ENCODE measurements at regions not wholly inside any gene's neighbourhood (a gene's known extent, or its start where the extent isn't known, plus 50 kb on each side); places are given as distances from the start of the nearest gene placed in this dataset.
"Not testable (repeated sequence)": the region's sequence is repeated elsewhere in the genome, so short reads cannot be mapped to it uniquely, and the experiment has no call there.

GRCh38 chrX:97858592-97858991, 974.9 kb downstream of the RPA4 start:
- DNase-seq (ENCODE audit: low read depth in 2 of 2), result no peak

- no peak for DNase-seq (ENCODE audit: low read depth in 2 of 2)
Observed at GRCh38 chrX:97860226-97860625, 976.5 kb downstream of the RPA4 start.

- DNase-seq (ENCODE audit: low read depth in 2 of 2), result no peak
Observed at GRCh38 chrX:97863261-97863660, 979.6 kb downstream of the RPA4 start.

- no peak for DNase-seq (ENCODE audit: low read depth in 2 of 2)
Observed at GRCh38 chrX:97867266-97867665, 983.6 kb downstream of the RPA4 start.

- no peak for DNase-seq (ENCODE audit: low read depth in 2 of 2)
Observed at GRCh38 chrX:97876697-97877407, 993.1 kb downstream of the RPA4 start.

GRCh38 chrX:97882306-97882705, 998.6 kb downstream of the RPA4 start:
- DNase-seq (ENCODE audit: low read depth in 2 of 2), result no peak

GRCh38 chrX:97895751-97896150, 1012.0 kb downstream of the RPA4 start:
- no peak for DNase-seq (ENCODE audit: low read depth in 2 of 2)

GRCh38 chrX:97897998-97898397, 1014.3 kb downstream of the RPA4 start:
- no peak for DNase-seq (ENCODE audit: low read depth in 2 of 2)

- no peak for DNase-seq (ENCODE audit: low read depth in 2 of 2)
Observed at GRCh38 chrX:97898798-97899197, 1015.1 kb downstream of the RPA4 start.

GRCh38 chrX:97907791-97908190, 1024.1 kb downstream of the RPA4 start:
- DNase-seq (ENCODE audit: low read depth in 2 of 2), result no peak

GRCh38 chrX:97909245-97909644, 1025.5 kb downstream of the RPA4 start:
- no peak for DNase-seq (ENCODE audit: low read depth in 2 of 2)

GRCh38 chrX:97915390-97915789, 1031.7 kb downstream of the RPA4 start:
- not testable (repeated sequence) for DNase-seq (ENCODE audit: low read depth in 2 of 2)

GRCh38 chrX:97921223-97921622, 1037.5 kb downstream of the RPA4 start:
- DNase-seq (ENCODE audit: low read depth in 2 of 2), result not testable (repeated sequence)

GRCh38 chrX:97931586-97931985, 1047.9 kb downstream of the RPA4 start:
- no peak for DNase-seq (ENCODE audit: low read depth in 2 of 2)

GRCh38 chrX:97936296-97936695, 1052.6 kb downstream of the RPA4 start:
- DNase-seq (ENCODE audit: low read depth in 2 of 2), result no peak

GRCh38 chrX:97938706-97939105, 1055.0 kb downstream of the RPA4 start:
- no peak for DNase-seq (ENCODE audit: low read depth in 2 of 2)

- DNase-seq (ENCODE audit: low read depth in 2 of 2), result no peak
Observed at GRCh38 chrX:97968376-97969163, 1084.9 kb downstream of the RPA4 start.

- DNase-seq (ENCODE audit: low read depth in 2 of 2), result no peak
Observed at GRCh38 chrX:97984641-97985040, 1100.9 kb downstream of the RPA4 start.

GRCh38 chrX:97985096-97985495, 1101.4 kb downstream of the RPA4 start:
- DNase-seq (ENCODE audit: low read depth in 2 of 2), result no peak

GRCh38 chrX:97987979-97988378, 1104.3 kb downstream of the RPA4 start:
- no peak for DNase-seq (ENCODE audit: low read depth in 2 of 2)

GRCh38 chrX:97995834-97996233, 1112.1 kb downstream of the RPA4 start:
- DNase-seq (ENCODE audit: low read depth in 2 of 2), result no peak

GRCh38 chrX:98028691-98029090, 1145.0 kb downstream of the RPA4 start:
- DNase-seq (ENCODE audit: low read depth in 2 of 2), result no peak

GRCh38 chrX:98029861-98030260, 1146.2 kb downstream of the RPA4 start:
- no peak for DNase-seq (ENCODE audit: low read depth in 2 of 2)
